HS-27A (cell line): ENCODE measurements at regions not wholly inside any gene's neighbourhood (a gene's known extent, or its start where the extent isn't known, plus 50 kb on each side); places are given as distances from the start of the nearest gene placed in this dataset.
"Not testable (repeated sequence)": the region's sequence is repeated elsewhere in the genome, so short reads cannot be mapped to it uniquely, and the experiment has no call there.

Experiments
- DNase-seq: peaks from one replicate; pipeline ENCODE4 v3.0.0-alpha.2; 2012; ENCODE audit warnings: low read depth, missing footprints

- DNase-seq: no peak
Observed at GRCh38 chr10:78437998-78438906, 404.6 kb downstream of the RPS24 start.

DNA sequence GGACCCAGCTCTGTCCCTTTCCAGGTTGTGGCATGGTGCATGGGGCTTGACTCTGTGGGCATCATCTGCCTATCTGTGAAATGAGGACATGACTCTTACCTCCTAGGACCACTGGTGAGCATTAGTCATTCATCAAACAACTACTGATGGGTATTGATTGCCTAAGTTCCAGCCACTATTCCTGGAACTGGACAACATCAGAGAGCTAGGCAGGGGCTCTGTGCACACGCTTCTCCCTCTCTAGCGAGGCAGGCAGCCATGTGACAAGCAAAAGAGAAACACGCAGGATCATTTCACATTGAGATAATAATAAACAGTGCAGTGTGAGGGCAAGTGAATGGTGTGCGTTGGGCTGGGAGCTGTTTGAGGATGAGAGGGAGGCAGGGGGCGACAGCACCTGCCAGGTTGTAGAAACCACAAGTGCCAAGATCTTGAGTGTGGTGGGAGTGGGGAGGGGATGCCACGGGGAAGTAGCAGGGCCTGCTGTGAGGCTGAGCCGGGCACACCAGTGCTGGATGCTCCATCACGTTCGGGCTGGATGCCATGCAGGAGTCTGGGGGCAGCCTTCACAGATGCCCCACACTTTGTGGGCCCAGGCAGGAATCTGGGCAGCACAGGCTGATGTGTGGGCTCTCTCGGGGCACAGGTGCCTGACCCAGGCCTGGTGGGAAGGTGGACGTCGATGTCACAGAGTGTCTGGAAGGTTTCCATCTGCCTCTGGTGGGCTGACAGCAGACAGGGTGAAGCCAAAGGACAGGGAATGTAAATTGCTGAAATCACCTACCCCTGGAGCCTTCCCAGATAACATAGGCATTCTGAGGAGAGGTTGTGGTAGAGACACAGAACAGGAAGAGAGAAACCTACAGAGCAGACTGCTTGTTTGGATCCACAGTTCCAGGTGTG, 405.5 kb downstream of the RPS24 start:
- DNase-seq: no peak

- no peak for DNase-seq
Observed at GRCh38 chr10:78441010-78441409, 407.3 kb downstream of the RPS24 start.

GRCh38 chr10:78441694-78442093, 408.0 kb downstream of the RPS24 start:
- DNase-seq: no peak

GRCh38 chr10:78442836-78443550, 409.3 kb downstream of the RPS24 start:
- DNase-seq: no peak

DNA sequence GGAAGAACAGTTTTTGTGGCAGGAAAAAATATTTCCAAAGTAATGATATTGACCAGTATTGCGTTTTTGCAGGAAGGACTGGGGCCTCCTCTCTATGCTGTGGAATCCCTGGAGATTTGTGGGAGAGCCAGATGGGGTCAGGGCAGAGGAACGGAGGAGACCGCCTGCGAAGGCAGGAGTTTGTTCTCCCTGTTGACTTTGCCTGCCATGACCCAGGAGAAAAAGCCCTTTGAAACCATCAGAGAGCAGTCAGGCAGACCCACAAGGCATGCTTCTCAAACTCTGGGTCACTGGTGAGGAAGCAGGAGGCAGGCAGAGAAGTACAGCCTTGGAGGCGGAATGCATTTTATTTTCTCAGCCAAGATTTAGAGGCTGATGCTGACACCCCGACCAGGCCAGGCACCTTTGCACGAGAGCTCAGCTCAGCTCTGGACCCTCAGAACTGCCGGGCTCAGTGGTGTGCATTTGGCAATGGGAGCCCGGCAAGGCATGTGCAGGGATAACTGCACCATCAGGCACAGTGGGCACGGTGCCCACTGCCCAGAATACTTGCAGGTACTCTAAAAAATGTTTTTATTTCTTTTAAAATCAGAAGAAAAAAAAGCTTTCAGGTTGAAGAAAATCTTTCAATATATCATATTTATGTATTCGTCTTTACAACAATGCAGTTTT, 410.4 kb downstream of the RPS24 start:
- no peak for DNase-seq

DNA sequence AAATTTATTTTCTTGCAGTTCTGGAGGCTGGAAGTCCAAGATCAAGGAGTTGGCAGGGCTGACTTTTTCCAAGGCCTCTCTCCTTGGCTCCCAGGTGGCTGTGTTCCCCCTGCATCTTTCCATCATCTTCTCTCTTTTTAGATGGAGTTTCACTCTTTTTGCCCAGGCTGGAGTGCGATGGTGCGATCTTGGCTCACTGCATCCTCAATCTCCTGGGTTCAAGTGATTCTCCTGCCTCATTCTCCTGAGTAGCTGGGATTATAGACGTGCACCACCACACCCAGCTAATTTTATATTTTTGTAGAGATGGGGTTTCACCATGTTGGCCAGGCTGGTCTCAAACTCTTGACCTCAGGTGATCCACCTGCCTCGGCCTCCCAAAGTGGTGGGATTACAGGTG, 411.1 kb downstream of the RPS24 start:
- not testable (repeated sequence) for DNase-seq

DNA sequence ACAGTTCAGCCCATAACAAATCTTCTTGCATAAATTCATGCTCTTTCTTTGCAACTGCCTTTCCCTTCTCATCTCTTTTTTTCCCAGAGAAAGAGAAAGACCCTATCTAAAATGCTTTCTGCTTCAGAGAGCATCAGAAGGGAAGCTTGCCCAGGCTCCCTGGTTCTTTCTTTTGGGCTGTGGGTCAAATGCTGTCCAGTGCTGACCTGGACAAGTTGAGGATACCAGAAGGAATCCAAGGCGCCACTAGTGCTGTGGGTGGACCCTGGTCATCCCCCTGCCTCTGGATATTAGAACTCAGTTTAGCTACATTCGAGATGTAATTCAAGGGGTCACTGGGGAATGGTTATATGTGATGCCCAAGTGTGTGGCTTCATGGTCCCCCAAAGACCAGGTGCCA, 411.6 kb downstream of the RPS24 start:
- no peak for DNase-seq

DNA sequence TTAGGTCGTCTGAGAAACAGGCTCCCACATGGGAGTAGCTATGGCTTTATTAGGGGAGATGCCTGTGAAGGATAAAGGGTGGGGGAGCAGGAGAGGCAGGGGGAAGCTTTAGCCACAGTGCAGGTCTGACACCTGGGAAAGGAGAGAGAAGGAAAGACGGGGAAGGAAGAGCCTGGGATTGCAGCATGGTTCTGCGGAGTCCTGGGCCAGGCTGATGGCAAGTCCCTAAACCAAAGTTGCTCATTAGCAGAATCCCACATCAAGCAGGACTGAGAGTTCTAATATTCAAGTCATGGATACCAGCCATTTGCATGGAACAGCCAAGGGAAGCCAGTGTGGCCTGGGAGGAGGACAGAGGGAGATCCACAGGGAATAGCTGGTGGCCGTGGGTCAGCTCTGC, 414.8 kb downstream of the RPS24 start:
- no peak for DNase-seq

DNA sequence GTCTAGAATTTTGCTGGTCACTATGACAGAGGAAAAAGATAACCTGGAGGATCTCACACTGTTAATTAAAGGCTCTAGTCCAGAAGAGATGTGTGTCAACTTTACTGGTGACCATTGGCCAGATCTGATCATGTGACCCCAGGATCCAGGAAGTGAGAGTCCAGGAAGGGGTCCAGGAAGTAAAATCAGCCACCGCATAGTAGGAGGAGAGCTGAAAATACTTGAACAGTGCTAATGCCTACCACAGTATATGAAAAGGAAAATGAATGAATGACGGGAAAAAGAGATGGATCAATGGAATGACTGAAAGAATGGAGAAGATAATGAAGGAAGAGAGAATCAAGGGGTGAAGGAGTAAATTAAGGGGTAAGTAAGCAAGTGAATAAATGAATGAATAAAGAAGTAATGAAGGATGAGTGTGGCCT, 415.3 kb downstream of the RPS24 start:
- DNase-seq: no peak

DNA sequence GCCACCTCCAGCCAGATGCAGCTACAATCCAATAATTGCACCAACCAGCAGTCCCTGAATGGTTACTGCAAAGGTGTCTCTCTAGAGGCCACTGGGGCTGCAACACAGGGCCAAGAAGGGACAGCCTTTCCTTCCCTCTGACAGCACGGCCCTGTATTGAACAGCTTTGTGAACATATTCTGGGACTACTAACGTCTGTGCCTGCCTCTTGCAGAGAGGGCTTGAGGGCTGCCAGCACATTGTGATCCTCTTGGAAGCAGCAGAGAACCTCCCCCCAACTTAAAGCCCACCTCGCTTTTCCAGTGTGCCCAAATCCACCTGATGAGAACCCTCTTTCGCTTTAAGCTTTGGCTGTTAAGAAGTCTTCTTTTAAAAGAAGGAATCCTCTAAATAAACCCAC, 415.9 kb downstream of the RPS24 start:
- no peak for DNase-seq

DNA sequence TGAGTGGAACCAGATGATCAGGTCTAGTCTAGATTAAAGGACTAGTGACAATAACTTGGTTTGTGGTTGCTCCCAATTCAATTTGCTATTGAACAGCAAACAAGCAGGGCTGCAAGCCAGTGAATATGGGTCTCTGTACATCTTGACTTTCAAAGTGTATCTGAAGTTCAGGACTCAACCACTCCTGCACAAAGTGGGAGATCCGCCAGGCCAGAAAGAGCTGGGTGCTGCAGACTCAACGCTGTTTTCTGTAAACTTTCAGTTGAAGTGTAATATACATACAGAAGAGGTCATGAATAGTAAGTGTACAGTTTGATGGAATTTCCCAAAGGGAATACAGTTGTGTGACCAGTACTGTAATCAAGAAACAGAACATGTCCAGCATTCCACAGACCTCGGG, 416.6 kb downstream of the RPS24 start:
- DNase-seq: no peak

DNA sequence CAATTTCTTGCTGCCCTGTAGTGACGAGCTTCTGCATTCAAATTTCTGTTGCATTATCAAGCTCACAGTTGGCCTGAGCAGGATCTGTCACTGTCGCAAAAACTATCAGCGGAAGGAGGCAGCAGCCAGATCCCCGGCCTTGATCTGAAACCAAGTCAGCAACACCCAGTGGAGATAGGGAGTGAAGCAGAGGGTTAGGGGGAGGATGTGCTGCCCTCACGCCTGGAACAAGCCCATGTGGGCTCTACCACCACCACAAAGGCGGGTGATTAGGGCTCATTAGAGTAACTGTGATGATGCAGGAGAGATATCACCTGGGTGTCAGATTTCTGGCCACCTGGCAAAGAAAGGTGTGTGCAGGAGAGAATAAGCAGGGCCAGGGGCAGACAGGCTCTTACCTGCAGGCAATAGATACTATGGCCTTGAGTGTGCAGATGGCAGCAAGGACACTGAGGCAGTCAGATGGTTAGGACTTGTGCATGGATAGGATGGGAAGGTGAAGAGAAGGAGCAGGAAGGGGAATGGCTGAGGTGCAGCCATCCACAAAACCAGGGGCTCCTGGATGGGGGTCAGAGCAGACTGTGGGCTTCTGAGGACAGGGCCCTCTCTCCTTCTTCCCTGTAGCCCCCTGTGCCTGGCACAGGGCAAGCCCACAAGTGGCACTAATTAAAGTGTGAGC, 417.3 kb downstream of the RPS24 start:
- no peak for DNase-seq

GRCh38 chr10:78451592-78451991, 417.9 kb downstream of the RPS24 start:
- DNase-seq: no peak

- no peak for DNase-seq
Observed at GRCh38 chr10:78454123-78454645, 420.5 kb downstream of the RPS24 start.

DNA sequence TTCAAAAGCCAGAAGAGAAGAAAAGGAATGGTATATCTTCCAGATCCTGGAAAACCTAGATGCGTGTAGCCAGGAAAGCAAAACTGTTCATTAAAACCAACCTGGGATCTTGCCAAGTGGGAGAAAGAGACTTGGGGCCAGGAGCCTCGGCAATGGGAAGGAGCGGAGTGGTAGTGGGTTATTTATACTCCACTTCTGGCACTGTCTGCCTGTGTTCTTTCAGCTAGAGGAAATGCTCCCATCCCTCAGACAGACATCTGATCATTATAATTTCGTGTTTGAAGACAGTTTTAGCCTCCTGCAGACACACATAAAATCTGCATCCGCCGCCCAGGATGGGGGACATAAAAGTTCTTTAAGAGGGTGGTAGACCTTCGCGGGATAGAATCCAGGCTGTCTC, 421.6 kb downstream of the RPS24 start:
- DNase-seq: no peak

- DNase-seq: no peak
Observed at GRCh38 chr10:78455811-78456210, 422.1 kb downstream of the RPS24 start.

GRCh38 chr10:78456649-78457400, 423.2 kb downstream of the RPS24 start:
- no peak for DNase-seq

GRCh38 chr10:78457804-78458482, 424.3 kb downstream of the RPS24 start:
- peak; percentile 19 for DNase-seq
